GM19328 (cell line): ENCODE measurements at regions not wholly inside any gene's neighbourhood (a gene's known extent, or its start where the extent isn't known, plus 50 kb on each side); places are given as distances from the start of the nearest gene placed in this dataset.

ENCODE experiments used
- ATAC-seq: cut with Tn5 transposase; IDR thresholded peaks from one replicate; pipeline ENCODE4 v1.9.1; 2021; ENCODE audit warnings: mild to moderate bottlenecking, moderate library complexity; ENCODE audit not compliant: unreplicated experiment

GRCh38 chr12:77504466-77504865, 326.2 kb upstream of the NAV3 start:
- ATAC-seq, result no peak

GRCh38 chr12:77500089-77500488, 330.6 kb upstream of the NAV3 start:
- ATAC-seq, result no peak

- no peak for ATAC-seq
These were observed 333.0 kb upstream of the NAV3 start for GRCh38 chr12:77497647-77498046.

- ATAC-seq, result no peak
These were observed 334.0 kb upstream of the NAV3 start for GRCh38 chr12:77496714-77497113.

GRCh38 chr12:77494296-77494695, 336.4 kb upstream of the NAV3 start:
- ATAC-seq, result no peak

GRCh38 chr12:77493302-77494168, 337.2 kb upstream of the NAV3 start:
- no peak for ATAC-seq

GRCh38 chr12:77492536-77492935, 338.2 kb upstream of the NAV3 start:
- no peak for ATAC-seq

GRCh38 chr12:77489331-77489970, 341.2 kb upstream of the NAV3 start:
- ATAC-seq, result no peak

- ATAC-seq, result no peak
These were observed 342.6 kb upstream of the NAV3 start for GRCh38 chr12:77488041-77488620.

GRCh38 chr12:77486872-77487271, 343.8 kb upstream of the NAV3 start:
- ATAC-seq, result no peak

GRCh38 chr12:77485961-77486854, 344.5 kb upstream of the NAV3 start:
- ATAC-seq, result no peak

- ATAC-seq, result no peak
These were observed 349.0 kb upstream of the NAV3 start for GRCh38 chr12:77481687-77482086.

GRCh38 chr12:77477907-77478533, 352.7 kb upstream of the NAV3 start:
- ATAC-seq, result no peak

- ATAC-seq, result no peak
These were observed 358.9 kb upstream of the NAV3 start for GRCh38 chr12:77471801-77472200.

GRCh38 chr12:77469578-77470333, 360.9 kb upstream of the NAV3 start:
- no peak for ATAC-seq

GRCh38 chr12:77442633-77443032, 377.3 kb upstream of the E2F7 start:
- ATAC-seq, result no peak

- no peak for ATAC-seq
These were observed 374.4 kb upstream of the E2F7 start for GRCh38 chr12:77439749-77440148.

GRCh38 chr12:77438644-77439043, 373.3 kb upstream of the E2F7 start:
- ATAC-seq, result no peak

- ATAC-seq, result no peak
These were observed 371.8 kb upstream of the E2F7 start for GRCh38 chr12:77437206-77437605.
